AG04450 (cell line): ENCODE measurements at regions not wholly inside any gene's neighbourhood (a gene's known extent, or its start where the extent isn't known, plus 50 kb on each side); places are given as distances from the start of the nearest gene placed in this dataset.

Experiments
- CTCF ChIA-PET: fragments of 300-600, 350-600 bp; formaldehyde crosslinking; extraction: SDS; loops from one replicate; lab custom pipeline; 2022; ENCODE audit warnings: antibody characterized with exemption, inconsistent platforms; lab: Charles Lee
- POLR2A ChIA-PET: fragments of 350-600 bp; formaldehyde crosslinking; extraction: SDS; loops from one replicate; lab custom pipeline; 2021; ENCODE audit warnings: antibody characterized with exemption, inconsistent platforms; lab: Yijun Ruan, JAX
- DNase-seq: peaks from one replicate; pipeline ENCODE4 v3.0.0-alpha.2; 2011; ENCODE audit warnings: low read depth, low spot score
- H3K27ac ChIP-seq: one replicate; pipeline ENCODE4 v1.5.1; 2012; ENCODE audit warnings: low read depth, low read length, control low read depth
- H3K27me3 ChIP-seq: one replicate; pipeline ENCODE4 v1.6.0; 2012; ENCODE audit warnings: low read length; ENCODE audit not compliant: control insufficient read depth, insufficient read depth
- H3K4me3 ChIP-seq: 2 replicates; pipeline ENCODE4 v1.5.1; 2011; ENCODE audit warnings: mild to moderate bottlenecking, low read depth, low read length, control low read depth
- H3K9me3 ChIP-seq: 2 replicates; pipeline ENCODE4 v1.5.1; 2012; ENCODE audit warnings: low read length; ENCODE audit not compliant: control insufficient read depth, insufficient read depth
- CTCF ChIP-seq: IDR thresholded peaks from 2 replicates; pipeline ENCODE4 v1.5.1; 2011; ENCODE audit warnings: low read depth, low read length, control low read depth, inconsistent platforms

- Histone ChIP-seq H3K9me3 (peaks cover 10% of the 10 kb centered on the region), H3K4me3 (no peak overlapping the region), H3K27ac (no peak overlapping the region), H3K27me3 (no peaks in the 10 kb centered on the region)
- TF ChIP-seq CTCF = no peak
- DNase-seq = no peak
- ChIA-PET POLR2A (no interaction called here), CTCF (no interaction called here)
These were observed 490.2 kb downstream of the RAB28 start for GRCh38 chr4:12993923-12994322.

- Histone ChIP-seq H3K27ac (no peak overlapping the region), H3K4me3 (no peak overlapping the region), H3K27me3 (no peaks in the 10 kb centered on the region), H3K9me3 (no peaks in the 10 kb centered on the region; the same call in 1 of the 2 replicates)
- POLR2A ChIA-PET = no interaction called here
- CTCF ChIA-PET = no interaction called here
- no peak for TF ChIP-seq CTCF
- DNase-seq = no peak
These were observed 496.9 kb downstream of the RAB28 start for GRCh38 chr4:12987284-12987683.

GRCh38 chr4:12979797-12980196 lies 504.3 kb downstream of the RAB28 start:
- CTCF ChIA-PET = no interaction called here
- no peaks in the 10 kb centered on the region for H3K27me3 ChIP-seq
- no peak for TF ChIP-seq CTCF

GRCh38 chr4:12978310-12978709 lies 505.8 kb downstream of the RAB28 start:
- ChIA-PET CTCF (no interaction called here), POLR2A (no interaction called here)
- DNase-seq = no peak

More at GRCh38 chr4:12979797-12980196, 504.3 kb downstream of the RAB28 start:
- DNase-seq = no peak
- H3K27ac ChIP-seq = no peak overlapping the region
- POLR2A ChIA-PET = no interaction called here
- H3K4me3 ChIP-seq = no peak overlapping the region
- peaks cover 5% of the 10 kb centered on the region for H3K9me3 ChIP-seq

GRCh38 chr4:12975511-12975910 lies 508.6 kb downstream of the RAB28 start:
- TF ChIP-seq CTCF = no peak
- H3K4me3 ChIP-seq = no peak overlapping the region
- ChIA-PET CTCF (no interaction called here), POLR2A (no interaction called here)
- H3K27ac ChIP-seq = no peak overlapping the region
- peaks cover 5% of the 10 kb centered on the region for H3K9me3 ChIP-seq
- DNase-seq = no peak
- no peaks in the 10 kb centered on the region for H3K27me3 ChIP-seq

More at GRCh38 chr4:12978310-12978709, 505.8 kb downstream of the RAB28 start:
- Histone ChIP-seq H3K9me3 (peaks cover 5% of the 10 kb centered on the region), H3K27me3 (no peaks in the 10 kb centered on the region), H3K4me3 (no peak overlapping the region), H3K27ac (no peak overlapping the region)
- no peak for TF ChIP-seq CTCF
